HG02588 (cell line): ENCODE measurements at regions not wholly inside any gene's neighbourhood (a gene's known extent, or its start where the extent isn't known, plus 50 kb on each side); places are given as distances from the start of the nearest gene placed in this dataset.
A peak's percentile ranks its signal among the peaks of the same experiment; 100 is the strongest.

Source experiments
- ATAC-seq: cut with Tn5 transposase; IDR thresholded peaks from one replicate; pipeline ENCODE4 v1.9.1; 2021; ENCODE audit warnings: mild to moderate bottlenecking, moderate library complexity; ENCODE audit not compliant: unreplicated experiment

DNA sequence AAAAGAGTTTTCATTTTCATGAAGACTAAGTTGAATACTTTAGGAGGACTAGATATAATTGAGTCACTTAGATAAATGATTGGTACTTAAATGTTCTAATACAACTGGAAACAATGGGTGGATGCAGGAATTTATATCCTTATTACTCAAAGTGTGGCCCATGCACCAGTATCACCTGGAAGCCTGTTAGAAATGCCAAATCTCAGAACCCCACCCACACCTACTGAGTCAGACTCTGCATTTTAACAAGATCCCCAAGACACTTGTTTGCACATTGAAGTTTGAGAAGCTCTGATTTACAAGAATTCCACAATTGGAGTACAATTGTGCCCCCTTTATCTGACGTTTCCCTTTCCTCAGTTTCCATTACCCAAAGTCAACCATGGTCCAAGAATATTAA, 239.0 kb downstream of the AUH start:
- ATAC-seq, result no peak

DNA sequence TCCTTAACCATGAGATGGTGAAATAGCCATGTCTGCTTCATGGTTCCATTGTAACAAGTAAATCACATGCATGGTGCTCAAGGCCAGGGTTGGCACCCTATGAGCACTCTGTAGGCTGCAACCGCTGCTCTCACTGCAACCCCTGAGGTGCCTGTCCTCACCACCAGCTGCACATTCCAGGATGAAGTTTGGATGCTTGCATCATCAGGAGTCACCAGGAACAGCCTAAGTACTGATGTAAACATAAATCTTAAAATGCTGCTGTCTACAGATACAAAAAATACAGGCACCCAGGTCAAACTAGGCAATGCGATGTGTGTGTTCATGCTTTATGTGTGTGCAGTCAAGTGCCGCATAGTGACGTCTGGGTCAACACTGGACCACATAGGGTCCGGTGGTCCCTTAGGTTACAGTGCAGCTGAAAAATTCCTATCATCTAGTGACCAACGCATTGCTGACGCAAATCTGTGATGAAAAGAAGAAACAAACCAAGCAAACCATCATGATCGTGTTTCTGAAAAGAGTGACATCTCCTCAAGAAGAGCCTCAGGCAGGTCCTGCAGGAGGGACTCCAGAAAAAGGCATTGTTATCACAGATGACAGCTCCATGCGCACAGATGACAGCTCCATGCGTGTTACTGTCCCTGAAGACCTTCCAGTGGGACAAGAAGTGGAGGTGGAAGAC, 234.8 kb downstream of the AUH start:
- no peak for ATAC-seq

DNA sequence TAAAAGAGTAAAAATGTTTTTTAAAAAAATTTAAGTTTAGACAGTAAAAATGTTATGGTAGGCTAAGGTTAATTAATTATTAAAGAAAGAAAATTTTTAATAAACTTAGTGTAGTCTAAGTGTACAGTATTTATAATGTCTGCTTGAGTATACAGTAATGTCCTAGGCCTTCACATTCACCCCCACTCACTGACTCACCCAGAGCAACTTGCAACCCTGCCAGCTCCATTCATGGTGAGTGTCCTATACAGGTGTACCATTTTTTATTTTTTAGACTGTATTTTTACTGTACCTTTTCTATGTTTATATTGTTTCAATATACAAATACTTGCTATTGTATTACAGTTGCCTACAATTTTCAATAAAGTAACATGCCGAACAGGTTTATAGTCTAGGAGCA, 234.1 kb downstream of the AUH start:
- ATAC-seq, result no peak

DNA sequence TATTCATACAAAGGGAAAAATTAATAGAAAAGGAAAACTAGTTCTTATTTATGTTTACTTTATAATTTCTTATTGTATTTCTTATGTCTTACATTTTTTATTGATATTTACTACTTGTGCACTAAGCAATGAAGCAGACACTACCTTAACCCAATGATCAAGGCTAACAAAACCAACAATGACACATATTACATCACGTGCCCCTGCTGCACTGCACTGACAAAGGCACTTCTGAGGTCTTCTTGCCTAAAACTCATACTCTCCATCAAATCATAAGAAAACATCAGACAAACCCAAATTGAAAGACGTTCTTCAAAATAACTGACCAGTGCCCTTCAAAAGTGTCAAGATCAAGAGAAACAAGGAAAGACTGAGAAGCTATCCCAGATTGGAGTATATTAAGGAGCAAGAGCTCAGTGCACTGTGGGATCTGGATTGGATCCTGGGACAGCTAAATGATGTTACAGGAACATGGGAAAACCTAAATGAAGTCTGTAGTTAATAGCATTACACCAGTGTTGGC, 230.9 kb downstream of the AUH start:
- ATAC-seq, result no peak

DNA sequence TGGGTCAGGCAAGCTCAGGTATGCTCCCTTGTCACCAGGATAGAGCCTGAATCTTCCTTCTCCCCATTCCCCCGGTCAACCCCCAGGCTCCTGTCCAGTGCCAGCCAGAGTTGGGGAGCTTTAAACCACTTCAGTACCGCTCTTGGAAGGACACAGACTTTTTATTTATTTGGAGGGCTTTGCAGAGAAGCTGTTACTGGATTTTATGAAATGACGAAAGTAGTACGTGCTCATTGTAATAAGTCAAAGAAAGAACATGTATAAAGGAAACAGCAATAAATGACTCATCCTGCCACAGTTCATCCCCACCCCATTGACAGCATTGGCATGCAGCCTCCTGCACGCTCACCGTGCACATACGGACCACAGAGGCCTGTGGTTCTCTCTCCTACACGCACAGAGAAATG, 230.3 kb downstream of the AUH start:
- no peak for ATAC-seq

DNA sequence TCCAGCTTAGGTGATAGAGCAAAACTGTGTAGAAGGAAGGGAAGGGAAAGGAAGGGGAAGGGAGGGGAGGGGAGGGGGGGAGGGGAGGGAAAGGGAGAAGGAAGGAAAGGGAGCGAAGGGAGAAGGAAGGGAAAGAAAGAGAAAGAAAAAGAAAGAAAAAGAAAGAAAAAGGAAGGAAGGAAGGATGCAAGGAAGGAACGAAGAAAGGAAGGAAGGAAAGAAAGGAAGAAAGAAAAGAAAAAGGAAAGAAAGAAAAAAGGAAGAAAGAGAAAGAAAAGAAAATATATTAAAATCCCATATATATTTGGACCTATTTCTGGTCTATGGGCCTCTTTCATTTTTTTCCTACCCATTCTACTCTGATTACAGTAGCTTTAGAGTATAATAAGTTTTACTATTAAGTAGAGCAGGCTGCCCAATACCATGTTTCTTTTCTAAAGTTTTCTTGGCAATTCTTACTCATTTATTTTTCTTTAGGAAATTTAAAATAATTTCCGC, 229.1 kb downstream of the AUH start:
- no peak for ATAC-seq

DNA sequence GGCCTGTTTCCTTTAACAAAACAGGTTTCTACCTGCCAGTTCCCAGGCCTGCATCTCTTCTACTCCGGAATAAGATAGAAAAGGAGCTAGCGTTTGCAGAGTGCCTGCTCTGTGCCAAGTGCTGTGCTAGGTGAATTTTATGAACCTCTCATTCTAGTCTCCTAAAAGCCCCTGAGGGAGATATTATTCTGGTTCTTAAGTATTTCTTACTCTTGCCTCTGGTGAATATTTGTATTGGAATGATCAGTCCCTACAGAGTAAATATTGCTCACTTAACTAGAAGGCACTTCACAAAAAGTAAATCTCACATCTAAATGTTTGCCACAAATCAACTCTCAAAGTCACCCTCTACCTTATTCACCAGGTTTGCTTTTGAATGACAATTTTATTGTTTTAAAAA, 227.1 kb downstream of the AUH start:
- ATAC-seq, result no peak

DNA sequence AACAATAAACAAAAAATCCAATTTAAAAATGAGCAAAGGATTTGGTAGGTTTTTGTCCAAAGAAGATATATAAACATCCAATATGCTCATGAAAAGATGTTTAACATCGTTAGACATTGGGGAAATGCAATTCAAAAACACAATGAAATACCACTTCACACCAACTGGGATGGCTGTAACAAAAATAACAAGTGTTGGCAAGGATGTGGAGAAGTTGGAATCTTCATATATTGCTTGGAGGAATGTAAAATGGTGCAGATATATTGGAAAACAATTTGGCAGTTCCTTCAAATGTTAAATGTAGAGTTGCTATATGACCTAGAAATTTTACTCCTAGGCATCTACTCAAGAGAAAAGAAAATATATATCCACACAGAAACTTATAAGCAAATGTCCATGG, 224.3 kb downstream of the AUH start:
- ATAC-seq, result no peak

DNA sequence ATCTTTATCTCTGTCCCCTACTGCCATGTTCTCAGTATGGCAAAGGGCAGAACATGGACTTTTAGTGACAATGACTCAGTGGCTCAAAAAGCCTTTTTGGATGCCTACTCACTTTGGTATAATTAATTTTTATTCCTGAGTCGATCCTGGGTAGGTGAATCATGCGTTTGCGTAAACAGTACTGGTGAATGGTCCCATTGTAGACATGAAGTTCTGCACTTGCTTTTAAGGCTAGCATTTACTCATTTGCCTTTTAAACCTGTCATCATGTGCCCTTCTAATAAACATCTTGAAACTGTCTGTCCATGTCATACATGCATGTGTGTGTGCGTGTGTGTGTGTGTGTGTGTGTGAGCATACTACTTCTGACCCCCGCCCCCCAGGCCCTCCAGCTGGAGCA, 223.0 kb downstream of the AUH start:
- ATAC-seq, result no peak

DNA sequence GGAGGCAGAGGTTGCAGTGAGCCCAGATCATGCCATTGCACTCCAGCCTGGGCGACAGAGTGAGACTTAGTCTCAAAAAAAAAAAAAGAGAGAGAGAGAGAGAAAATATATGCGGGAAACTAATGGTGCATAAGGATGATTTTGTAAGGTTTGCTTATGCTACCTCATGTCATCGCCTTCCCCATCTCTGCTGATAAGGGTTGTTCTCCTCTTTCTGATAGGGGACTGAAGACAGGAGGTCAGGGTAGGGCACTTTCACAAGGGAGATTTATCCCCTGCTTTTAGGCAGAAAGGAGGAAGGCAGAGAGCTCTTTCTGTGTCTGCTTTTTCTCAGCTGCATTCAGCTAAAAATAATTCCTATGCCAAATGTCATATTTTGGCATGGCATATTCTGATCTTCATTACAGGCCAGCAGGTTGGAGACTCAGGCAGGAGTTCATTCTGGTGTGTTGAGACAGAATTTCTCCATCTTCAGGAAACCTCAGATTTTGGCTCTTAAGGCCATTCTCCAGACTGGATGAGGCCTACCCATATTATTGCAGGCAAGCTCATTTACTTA, 220.2 kb downstream of the AUH start:
- no peak for ATAC-seq

DNA sequence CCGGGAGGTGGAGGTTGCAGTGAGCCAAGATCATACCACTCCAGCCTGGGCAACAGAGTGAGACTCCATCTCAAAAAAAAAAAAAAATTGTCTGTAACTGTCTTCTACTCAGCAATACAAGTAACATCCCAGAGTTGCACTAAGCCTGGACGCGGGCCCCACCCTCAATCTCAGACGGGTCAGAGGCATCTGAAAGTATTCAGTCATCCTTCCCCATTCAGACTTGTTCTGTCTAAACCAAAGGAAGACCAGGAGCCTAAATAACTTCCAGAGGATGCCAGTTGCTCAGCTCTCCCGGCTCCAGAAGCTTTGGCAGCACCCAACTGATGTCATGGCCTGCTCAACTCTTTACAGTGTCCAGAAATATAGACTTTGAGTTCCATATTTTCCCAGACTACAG, 218.6 kb downstream of the AUH start:
- ATAC-seq, result no peak

DNA sequence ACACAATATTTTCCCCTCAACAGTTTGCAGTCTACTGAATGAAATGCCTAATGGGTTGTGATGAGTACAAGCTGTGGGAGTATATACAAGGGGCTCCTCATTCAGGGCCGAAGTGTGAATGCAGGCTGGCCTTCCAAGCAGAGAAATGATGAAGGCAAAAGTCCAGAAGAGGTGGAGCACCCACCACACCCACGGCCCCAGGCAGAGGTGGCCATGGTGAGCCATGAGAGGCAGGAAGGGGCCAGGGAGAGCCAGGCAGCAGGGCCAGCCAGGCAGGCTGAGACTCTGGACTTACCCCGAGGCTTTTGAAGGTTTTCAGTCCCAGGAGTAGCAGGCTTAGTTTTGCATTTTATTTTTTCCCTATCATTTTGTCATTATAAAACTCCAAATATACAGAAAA, 218.1 kb downstream of the AUH start:
- ATAC-seq, result no peak

DNA sequence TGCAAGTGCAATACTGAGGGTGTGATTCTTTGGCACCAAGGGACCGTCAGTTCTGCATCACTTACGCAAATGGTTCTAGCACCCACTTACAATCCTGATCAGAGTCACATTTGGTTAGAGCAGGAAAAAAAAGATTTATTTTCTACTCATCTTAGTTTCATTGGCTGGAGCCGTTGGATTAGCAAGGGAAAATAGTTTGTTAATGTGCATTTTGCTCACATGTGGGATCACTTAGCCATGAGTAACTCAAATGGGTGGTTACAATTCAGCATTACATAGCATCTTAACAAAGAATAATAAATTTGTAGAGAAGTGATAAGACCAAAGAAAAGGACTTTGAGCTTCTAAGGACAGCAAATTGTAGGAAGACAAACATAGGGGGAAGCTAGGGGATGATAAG, 216.9 kb downstream of the AUH start:
- no peak for ATAC-seq

DNA sequence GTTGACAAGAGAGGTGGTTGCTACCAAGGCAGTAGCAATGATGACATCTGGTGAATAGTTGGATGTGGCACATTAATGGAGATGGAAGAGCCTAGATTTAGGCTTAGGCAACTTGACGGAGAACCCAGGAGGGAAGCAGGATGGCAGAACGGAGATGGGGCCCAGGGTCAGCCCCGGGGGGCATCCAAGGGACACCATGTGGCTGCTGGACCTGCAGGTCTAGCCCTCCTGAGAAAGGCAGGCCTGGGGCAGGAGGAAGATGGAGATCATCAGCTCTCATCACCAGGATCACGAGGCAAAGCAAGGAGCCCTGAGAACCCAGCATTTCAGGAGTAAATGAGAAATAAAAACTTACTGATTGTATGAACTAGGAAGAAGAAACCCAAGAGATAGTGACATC, 216.2 kb downstream of the AUH start:
- no peak for ATAC-seq

DNA sequence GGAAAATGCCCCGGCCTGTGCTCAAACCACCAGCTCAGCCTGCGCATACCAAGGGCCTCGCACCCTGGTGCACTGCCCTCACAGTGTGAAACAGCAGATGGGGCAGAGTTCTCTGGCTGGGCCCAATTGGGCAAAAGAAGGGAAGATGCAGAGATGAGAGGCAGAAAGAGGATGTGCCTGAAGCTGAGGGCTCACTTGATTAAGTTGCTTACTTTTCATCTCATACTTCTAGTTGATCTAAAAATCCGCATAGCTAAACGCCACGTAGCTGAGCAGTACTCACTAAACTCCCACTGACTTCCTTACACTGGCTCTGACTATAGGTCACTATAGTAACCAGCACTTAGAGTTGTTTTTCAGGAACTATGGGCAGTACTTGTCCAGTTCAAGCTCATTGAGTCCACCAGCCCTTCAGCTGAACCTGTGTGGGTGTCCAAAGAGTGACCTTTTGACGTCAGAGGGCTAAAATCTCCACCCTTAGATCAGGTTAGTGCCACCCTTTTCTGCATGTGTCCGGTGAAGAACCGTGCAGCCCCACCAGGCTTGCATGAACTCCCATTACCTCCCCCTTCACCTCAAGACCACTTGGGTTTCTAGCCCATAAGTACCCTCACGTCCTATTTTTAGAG, 215.2 kb downstream of the AUH start:
- no peak for ATAC-seq

DNA sequence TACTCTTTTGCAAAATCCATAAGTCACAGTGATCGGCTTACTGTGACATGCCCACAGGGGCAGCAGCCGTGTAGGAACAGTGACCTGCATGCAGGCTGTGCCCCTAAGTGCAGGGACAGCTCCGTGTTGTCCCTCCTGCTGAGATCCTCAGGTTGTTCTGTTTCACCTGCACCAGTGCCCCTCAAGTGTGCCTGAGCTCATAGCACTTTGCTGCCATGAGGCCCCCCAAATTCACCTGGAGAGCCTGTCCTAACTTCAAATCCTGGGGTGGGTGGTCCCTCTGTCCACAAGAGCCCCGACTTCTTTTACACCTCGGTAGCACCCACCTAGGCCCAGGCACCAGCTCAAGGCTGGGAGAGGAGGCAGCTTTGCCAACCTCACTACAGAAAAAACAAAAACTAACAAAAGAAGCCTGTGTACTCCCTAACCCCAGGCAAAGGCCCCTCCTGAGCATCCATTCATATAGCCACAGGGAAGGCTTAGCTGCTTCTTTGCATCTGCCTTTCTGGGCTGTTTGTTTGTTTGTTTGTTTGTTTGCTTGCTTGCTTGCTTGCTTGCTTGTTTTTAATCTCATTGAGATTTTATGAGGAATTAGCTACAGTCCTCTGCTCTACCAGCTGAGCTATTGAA, 214.5 kb downstream of the AUH start:
- no peak for ATAC-seq

DNA sequence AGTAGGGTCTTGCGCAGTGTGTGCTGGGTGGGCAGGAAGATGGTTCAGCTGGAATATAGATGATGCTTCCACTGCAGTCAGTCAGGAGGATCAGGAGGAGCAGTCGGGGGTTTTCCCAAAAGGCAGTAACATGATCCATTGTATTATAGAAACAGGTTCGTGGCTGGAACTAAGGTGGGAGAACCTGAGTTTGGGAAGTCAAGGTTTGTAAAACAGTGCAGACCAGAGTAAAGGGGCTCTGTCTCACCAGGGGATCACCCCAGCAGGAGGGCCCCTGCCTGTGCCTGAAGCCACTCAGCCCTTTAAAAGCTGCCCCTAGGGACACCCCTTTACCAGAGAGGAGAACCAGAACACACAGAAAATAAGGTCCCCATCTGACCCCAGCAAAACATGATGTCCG, 213.4 kb downstream of the AUH start:
- ATAC-seq, result no peak

DNA sequence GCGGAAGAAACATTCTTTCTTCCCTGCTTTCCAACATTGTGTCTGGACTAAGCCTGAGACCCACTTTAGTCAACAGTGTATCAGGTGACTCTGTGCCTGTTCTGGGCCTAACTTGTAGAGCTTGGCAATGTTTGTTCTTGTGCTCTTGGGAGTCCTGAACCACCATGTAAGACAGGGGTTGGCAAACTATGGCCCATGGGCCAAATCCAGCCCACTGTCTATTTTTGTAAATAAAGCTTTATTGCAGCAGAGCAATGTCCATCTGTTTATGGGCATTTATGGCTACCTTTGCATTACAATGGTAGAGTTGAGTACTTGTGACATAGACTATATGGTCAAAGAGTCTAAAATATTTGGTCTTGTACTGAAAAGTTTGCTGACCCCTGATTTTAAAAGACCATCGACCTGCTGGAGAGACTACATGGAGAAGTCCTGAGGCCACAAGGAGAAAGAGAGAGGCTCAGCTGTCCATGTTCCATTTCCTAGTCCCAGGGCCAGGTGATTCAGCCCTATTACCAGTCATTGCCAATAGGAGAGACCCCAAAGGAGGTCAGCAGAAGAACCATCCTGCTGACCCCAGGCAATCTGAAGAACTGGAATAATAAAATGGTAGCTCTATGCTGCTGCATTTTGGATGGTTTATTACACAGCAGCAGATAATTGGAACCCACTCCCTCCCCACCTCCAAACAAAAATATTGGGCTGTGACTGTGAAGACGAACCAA, 211.3 kb downstream of the AUH start:
- ATAC-seq, result no peak

DNA sequence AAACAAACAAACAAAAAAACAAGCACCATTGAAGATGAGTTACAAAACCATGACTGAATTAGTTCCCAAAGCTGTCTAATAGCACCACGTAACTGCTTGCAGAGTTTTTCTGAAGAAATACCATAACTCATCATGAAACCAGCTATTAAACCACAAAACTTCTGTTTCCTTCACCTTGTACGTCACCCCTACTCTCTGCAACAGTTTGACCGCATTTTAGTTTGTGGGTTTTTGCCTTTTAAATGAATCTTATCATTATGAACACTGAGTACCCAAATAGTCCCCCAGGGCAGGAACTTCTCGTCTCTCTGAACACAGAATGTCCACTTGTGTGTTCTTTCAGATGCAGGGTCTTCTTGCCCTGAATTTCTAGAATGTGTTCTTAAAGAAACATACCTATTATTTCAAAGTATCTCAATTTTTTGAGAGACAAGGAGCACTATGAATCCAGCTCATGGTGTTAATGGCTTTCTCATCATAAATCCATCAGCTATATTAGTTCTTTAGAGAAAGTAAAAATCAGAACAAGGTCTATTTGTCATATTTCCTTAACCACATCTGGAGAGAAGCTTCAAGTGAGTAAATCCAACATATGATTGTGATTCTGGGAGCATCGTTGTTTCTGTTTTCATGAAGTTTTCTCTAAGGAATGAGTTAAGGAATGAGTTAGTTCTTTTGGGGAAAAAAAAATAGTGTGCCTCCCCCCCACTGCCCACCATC, 210.6 kb downstream of the AUH start:
- peak; percentile 54 for ATAC-seq

DNA sequence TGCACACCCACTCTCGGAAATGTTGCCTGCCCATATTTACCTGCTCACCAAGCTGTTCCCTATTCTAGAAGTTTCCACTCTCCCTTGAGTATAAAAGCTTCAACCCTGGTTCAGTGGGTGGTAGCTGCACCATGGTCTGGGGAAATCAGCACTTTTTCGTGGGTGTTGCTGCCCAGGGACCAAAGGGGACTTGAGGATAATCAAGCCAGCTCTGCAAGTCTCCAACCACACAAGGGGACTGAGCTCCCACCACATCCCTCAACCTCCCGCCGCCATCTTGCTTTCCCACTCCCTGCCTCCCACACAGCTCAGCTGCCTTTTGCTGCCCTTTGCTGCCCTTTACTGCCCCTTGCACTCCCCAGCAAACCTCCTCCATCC, 210.0 kb downstream of the AUH start:
- ATAC-seq, result no peak

DNA sequence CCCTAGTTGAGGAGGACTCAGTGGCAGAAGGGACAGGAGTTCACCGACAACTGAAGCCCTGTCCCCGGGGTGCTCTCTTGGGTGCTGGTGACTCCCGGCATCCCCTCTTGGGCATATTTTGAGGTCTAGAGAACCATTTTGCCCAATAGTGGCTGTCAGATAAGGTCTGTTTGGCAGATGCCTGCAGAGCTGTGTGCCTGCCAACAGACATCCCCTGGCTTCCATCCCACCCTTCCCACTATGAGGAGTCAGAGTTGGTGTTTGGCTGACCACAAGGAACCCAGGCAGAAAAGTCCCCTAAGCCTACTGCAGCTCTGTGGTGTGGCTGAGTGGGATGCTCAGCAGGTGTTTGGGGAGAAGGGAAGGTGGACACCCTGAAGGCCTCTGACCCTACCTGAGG, 207.0 kb downstream of the AUH start:
- ATAC-seq, result no peak
